Myocyte (in vitro differentiated cells): ENCODE measurements at regions not wholly inside any gene's neighbourhood (a gene's known extent, or its start where the extent isn't known, plus 50 kb on each side); places are given as distances from the start of the nearest gene placed in this dataset.
"Not testable (repeated sequence)": the region's sequence is repeated elsewhere in the genome, so short reads cannot be mapped to it uniquely, and the experiment has no call there.

Experiments used
- DNase-seq: peaks from one replicate; pipeline ENCODE4 v3.0.0-alpha.2; 2012; ENCODE audit warnings: low read depth

GRCh38 chr2:16028644-16029043 is 88.3 kb downstream of the MYCN start:
- DNase-seq, result no peak

GRCh38 chr2:16026816-16027501 is 86.6 kb downstream of the MYCN start:
- no peak for DNase-seq

GRCh38 chr2:16025876-16026640 is 85.7 kb downstream of the MYCN start:
- no peak for DNase-seq

- DNase-seq, result no peak
Observed at GRCh38 chr2:16025211-16025875, 85.0 kb downstream of the MYCN start.

GRCh38 chr2:16024628-16025027 is 84.3 kb downstream of the MYCN start:
- DNase-seq, result not testable (repeated sequence)

- DNase-seq, result no peak
Observed at GRCh38 chr2:16023506-16024360, 83.4 kb downstream of the MYCN start.

GRCh38 chr2:16022548-16023240 is 82.3 kb downstream of the MYCN start:
- DNase-seq, result no peak

- no peak for DNase-seq
Observed at GRCh38 chr2:16021611-16022363, 81.4 kb downstream of the MYCN start.

GRCh38 chr2:16020389-16021008 is 80.1 kb downstream of the MYCN start:
- no peak for DNase-seq

GRCh38 chr2:16019617-16020351 is 79.4 kb downstream of the MYCN start:
- DNase-seq, result no peak

GRCh38 chr2:16019060-16019480 is 78.7 kb downstream of the MYCN start:
- no peak for DNase-seq

GRCh38 chr2:16018277-16019059 is 78.1 kb downstream of the MYCN start:
- DNase-seq, result no peak

GRCh38 chr2:16016282-16016681 is 75.9 kb downstream of the MYCN start:
- no peak for DNase-seq

GRCh38 chr2:16015903-16016265 is 75.5 kb downstream of the MYCN start:
- DNase-seq, result no peak

GRCh38 chr2:16015210-16015902 is 75.0 kb downstream of the MYCN start:
- no peak for DNase-seq

GRCh38 chr2:16014802-16015201 is 74.5 kb downstream of the MYCN start:
- no peak for DNase-seq

GRCh38 chr2:16014041-16014787 is 73.9 kb downstream of the MYCN start:
- no peak for DNase-seq
